ENCODE measurements at regions not wholly inside any gene's neighbourhood (a gene's known extent, or its start where the extent isn't known, plus 50 kb on each side); places are given as distances from the start of the nearest gene placed in this dataset.
"Not testable (repeated sequence)": the region's sequence is repeated elsewhere in the genome, so short reads cannot be mapped to it uniquely, and the experiment has no call there.

- no peaks in the 10 kb centered on the region for H3K4me1 ChIP-seq (ENCODE audit: insufficient read depth, low read length, poor library complexity, severe bottlenecking)
- H3K4me2 ChIP-seq (ENCODE audit: low read depth, low read length, poor library complexity, severe bottlenecking): no peak overlapping the region
- no peaks in the 10 kb centered on the region for H3K79me2 ChIP-seq (ENCODE audit: insufficient read depth, low read length)
- no peaks in the 10 kb centered on the region for H3K36me3 ChIP-seq (ENCODE audit: insufficient read depth, low read length)
- H3K9me2 ChIP-seq (replicated peaks; ENCODE audit: low read depth, low read length): no peaks in the 10 kb centered on the region
- H3K9ac ChIP-seq (ENCODE audit: low read depth, low read length, poor library complexity, severe bottlenecking): no peak overlapping the region
- H3K27me3 ChIP-seq (ENCODE audit: insufficient read depth, low read length, poor library complexity, severe bottlenecking): no peaks in the 10 kb centered on the region
- no peak overlapping the region for H3K4me3 ChIP-seq (ENCODE audit: low read length, poor library complexity, severe bottlenecking)
- no peaks in the 10 kb centered on the region for H4K20me1 ChIP-seq (ENCODE audit: insufficient read depth, low read length, poor library complexity, severe bottlenecking)
- H3F3A ChIP-seq (ENCODE audit: low read depth): no peaks in the 10 kb centered on the region
- no peak for TF ChIP-seq EZH2phosphoT487 (IDR thresholded peaks at IDR 0.05; ENCODE audit: borderline replicate concordance)
- no peak for TF ChIP-seq CTCF (conservative IDR thresholded peaks at IDR 0.05; ENCODE audit: low read length)
- H3K9me3 ChIP-seq (ENCODE audit: insufficient read depth, low read depth, low read length): no peaks in the 10 kb centered on the region
- no peak overlapping the region for H2AFZ ChIP-seq (ENCODE audit: low read length)
Measured at GRCh38 chr4:116126794-116127193, 958.6 kb downstream of the TRAM1L1 start.

- Histone ChIP-seq H3K4me2 (ENCODE audit: low read depth, low read length, poor library complexity, severe bottlenecking) (no peak overlapping the region), H3K4me3 (ENCODE audit: low read length, poor library complexity, severe bottlenecking) (no peak overlapping the region), H3F3A (ENCODE audit: low read depth) (no peaks in the 10 kb centered on the region), H3K27me3 (ENCODE audit: insufficient read depth, low read length, poor library complexity, severe bottlenecking) (no peaks in the 10 kb centered on the region), H3K4me1 (ENCODE audit: insufficient read depth, low read length, poor library complexity, severe bottlenecking) (no peaks in the 10 kb centered on the region), H2AFZ (ENCODE audit: low read length) (no peak overlapping the region), H3K9me2 (replicated peaks; ENCODE audit: low read depth, low read length) (no peaks in the 10 kb centered on the region), H4K20me1 (ENCODE audit: insufficient read depth, low read length, poor library complexity, severe bottlenecking) (no peaks in the 10 kb centered on the region), H3K36me3 (ENCODE audit: insufficient read depth, low read length) (no peaks in the 10 kb centered on the region), H3K79me2 (ENCODE audit: insufficient read depth, low read length) (no peaks in the 10 kb centered on the region), H3K9me3 (ENCODE audit: insufficient read depth, low read depth, low read length) (no peaks in the 10 kb centered on the region), H3K9ac (ENCODE audit: low read depth, low read length, poor library complexity, severe bottlenecking) (no peak overlapping the region)
- no peak for TF ChIP-seq EZH2phosphoT487 (IDR thresholded peaks at IDR 0.05; ENCODE audit: borderline replicate concordance)
- no peak for TF ChIP-seq CTCF (conservative IDR thresholded peaks at IDR 0.05; ENCODE audit: low read length)
Measured at GRCh38 chr4:116122124-116122523, 963.3 kb downstream of the TRAM1L1 start.

- H4K20me1 ChIP-seq (ENCODE audit: insufficient read depth, low read length, poor library complexity, severe bottlenecking): no peaks in the 10 kb centered on the region
- H3K4me2 ChIP-seq (ENCODE audit: low read depth, low read length, poor library complexity, severe bottlenecking): no peak overlapping the region
- H3K4me1 ChIP-seq (ENCODE audit: insufficient read depth, low read length, poor library complexity, severe bottlenecking): no peaks in the 10 kb centered on the region
- no peak overlapping the region for H3K9ac ChIP-seq (ENCODE audit: low read depth, low read length, poor library complexity, severe bottlenecking)
- H3K9me2 ChIP-seq (replicated peaks; ENCODE audit: low read depth, low read length): no peaks in the 10 kb centered on the region
- TF ChIP-seq CTCF (conservative IDR thresholded peaks at IDR 0.05; ENCODE audit: low read length) (no peak), EZH2phosphoT487 (IDR thresholded peaks at IDR 0.05; ENCODE audit: borderline replicate concordance) (no peak)
- no peak overlapping the region for H2AFZ ChIP-seq (ENCODE audit: low read length)
- no peaks in the 10 kb centered on the region for H3K36me3 ChIP-seq (ENCODE audit: insufficient read depth, low read length)
- H3K4me3 ChIP-seq (ENCODE audit: low read length, poor library complexity, severe bottlenecking): no peak overlapping the region
- no peaks in the 10 kb centered on the region for H3K9me3 ChIP-seq (ENCODE audit: insufficient read depth, low read depth, low read length)
- H3F3A ChIP-seq (ENCODE audit: low read depth): no peaks in the 10 kb centered on the region
- H3K79me2 ChIP-seq (ENCODE audit: insufficient read depth, low read length): no peaks in the 10 kb centered on the region
- no peaks in the 10 kb centered on the region for H3K27me3 ChIP-seq (ENCODE audit: insufficient read depth, low read length, poor library complexity, severe bottlenecking)
Measured at GRCh38 chr4:116118221-116118620, 967.2 kb downstream of the TRAM1L1 start.

- not testable (repeated sequence) for H3K36me3 ChIP-seq (ENCODE audit: insufficient read depth, low read length); H3K27me3 ChIP-seq (ENCODE audit: insufficient read depth, low read length, poor library complexity, severe bottlenecking); H3K9ac ChIP-seq (ENCODE audit: low read depth, low read length, poor library complexity, severe bottlenecking); H2AFZ ChIP-seq (ENCODE audit: low read length); H3F3A ChIP-seq (ENCODE audit: low read depth); H3K4me1 ChIP-seq (ENCODE audit: insufficient read depth, low read length, poor library complexity, severe bottlenecking); H3K9me2 ChIP-seq (replicated peaks; ENCODE audit: low read depth, low read length); H4K20me1 ChIP-seq (ENCODE audit: insufficient read depth, low read length, poor library complexity, severe bottlenecking); H3K9me3 ChIP-seq (ENCODE audit: insufficient read depth, low read depth, low read length); H3K79me2 ChIP-seq (ENCODE audit: insufficient read depth, low read length); H3K4me3 ChIP-seq (ENCODE audit: low read length, poor library complexity, severe bottlenecking); H3K4me2 ChIP-seq (ENCODE audit: low read depth, low read length, poor library complexity, severe bottlenecking)
Measured at GRCh38 chr4:116112861-116113260, 972.5 kb downstream of the TRAM1L1 start.
